GM12874 (cell line): ENCODE measurements at regions not wholly inside any gene's neighbourhood (a gene's known extent, or its start where the extent isn't known, plus 50 kb on each side); places are given as distances from the start of the nearest gene placed in this dataset.

ENCODE experiments used
- TF ChIP-seq, protein P1 (sequence below): IDR thresholded peaks from 2 replicates; pipeline ENCODE4 v1.5.1; 2011; ENCODE audit warnings: low read depth, mild to moderate bottlenecking, control low read depth, low read length, moderate library complexity; ENCODE audit not compliant: insufficient read depth

DNA sequence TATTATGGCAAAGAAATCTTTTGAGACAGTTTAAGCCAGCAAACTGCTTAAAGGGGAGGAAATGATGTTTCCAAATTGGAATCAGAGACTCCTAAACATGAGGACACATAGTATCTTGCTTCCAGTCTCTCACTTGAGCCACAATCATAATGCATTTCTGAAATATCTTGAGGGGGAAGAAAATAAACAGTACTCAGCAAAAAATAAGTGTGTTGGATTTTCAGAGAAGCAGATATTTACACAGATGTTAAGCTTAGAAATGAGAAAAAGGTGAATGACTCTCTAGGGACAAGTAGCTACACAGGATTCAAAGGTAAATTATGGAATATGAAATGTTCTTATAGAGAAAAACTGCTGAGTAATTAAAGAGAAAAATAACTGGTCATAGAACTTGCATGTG lies 1583.6 kb downstream of the CDH8 start:
- TF ChIP-seq, protein P1, sequence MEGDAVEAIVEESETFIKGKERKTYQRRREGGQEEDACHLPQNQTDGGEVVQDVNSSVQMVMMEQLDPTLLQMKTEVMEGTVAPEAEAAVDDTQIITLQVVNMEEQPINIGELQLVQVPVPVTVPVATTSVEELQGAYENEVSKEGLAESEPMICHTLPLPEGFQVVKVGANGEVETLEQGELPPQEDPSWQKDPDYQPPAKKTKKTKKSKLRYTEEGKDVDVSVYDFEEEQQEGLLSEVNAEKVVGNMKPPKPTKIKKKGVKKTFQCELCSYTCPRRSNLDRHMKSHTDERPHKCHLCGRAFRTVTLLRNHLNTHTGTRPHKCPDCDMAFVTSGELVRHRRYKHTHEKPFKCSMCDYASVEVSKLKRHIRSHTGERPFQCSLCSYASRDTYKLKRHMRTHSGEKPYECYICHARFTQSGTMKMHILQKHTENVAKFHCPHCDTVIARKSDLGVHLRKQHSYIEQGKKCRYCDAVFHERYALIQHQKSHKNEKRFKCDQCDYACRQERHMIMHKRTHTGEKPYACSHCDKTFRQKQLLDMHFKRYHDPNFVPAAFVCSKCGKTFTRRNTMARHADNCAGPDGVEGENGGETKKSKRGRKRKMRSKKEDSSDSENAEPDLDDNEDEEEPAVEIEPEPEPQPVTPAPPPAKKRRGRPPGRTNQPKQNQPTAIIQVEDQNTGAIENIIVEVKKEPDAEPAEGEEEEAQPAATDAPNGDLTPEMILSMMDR: no peak

DNA sequence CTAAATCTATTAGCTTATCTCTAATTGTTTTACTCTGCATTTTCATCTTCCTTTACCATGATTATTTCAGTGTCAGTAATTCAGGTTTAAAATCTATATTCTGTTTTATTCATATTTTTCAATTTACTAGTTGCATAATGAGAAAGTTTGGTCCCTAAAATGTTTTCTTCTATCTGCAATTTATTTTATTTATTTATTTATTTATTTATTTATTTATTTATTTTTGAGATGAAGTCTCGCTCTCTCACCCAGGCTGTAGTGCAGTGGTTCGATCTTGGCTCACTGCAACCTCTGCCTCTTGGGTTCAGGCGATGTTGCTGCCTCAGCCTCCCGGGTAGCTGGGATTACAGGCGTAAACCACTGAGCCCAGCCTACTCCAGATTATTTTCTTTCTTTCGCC lies 1597.3 kb downstream of the CDH8 start:
- TF ChIP-seq, protein P1: no peak

DNA sequence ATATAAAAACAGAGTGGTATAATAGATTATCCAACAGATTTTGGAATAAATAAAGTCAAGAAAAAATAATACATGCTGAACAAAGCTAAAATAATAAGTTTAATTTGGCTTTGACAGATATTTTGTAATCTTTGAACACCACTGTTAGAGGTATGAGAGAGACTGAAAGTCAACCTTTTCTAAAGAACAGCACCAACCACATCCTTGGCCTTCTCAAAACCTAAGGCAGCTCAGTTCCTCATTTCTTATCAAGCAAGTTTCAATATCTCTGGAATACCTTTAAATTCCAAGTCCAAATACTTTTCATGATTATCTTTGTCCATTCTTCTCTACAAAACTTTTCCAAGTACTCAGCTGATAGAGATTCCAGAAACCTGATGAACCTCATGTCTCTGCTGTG lies 1603.8 kb downstream of the CDH8 start:
- TF ChIP-seq, protein P1: no peak

DNA sequence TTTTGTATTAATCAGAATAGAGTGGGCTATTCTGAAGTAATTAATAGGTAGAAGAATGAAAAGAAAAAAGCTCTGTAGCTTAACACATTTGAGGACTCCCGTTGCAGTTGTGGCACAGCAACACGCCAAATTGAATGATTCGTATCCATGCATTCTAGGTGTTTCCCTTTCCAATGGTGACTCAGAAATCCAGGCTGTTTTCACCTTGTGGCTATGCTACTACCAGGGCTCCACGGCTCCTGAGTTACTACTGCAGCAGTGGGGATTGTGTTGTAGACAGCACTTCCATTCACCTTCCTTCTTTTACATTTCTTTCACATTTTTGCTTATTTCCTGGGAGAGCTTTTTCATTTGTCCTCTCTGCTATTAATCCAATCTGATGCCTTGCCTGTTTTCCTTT lies 1616.4 kb downstream of the CDH8 start:
- TF ChIP-seq, protein P1: no peak

DNA sequence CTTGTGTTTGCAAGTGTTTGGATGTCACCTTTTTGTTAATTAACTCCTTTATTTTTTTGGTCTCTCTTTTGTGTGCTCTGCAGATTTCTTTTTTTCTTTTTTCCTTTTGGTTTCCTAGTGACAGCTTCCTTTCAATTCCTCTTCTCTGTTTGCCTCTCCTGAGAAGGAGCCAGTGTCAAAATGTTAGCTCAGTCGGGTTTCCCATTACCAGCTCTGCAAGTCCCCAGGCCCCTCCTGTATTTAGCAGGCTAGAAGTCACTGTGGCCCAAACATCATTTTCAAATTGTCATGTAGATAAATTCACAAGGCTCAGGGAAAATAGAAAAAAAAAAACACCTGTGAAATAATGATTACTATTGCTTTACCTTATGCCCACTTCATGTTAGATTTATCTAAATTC lies 1621.6 kb downstream of the CDH8 start:
- TF ChIP-seq, protein P1: no peak

DNA sequence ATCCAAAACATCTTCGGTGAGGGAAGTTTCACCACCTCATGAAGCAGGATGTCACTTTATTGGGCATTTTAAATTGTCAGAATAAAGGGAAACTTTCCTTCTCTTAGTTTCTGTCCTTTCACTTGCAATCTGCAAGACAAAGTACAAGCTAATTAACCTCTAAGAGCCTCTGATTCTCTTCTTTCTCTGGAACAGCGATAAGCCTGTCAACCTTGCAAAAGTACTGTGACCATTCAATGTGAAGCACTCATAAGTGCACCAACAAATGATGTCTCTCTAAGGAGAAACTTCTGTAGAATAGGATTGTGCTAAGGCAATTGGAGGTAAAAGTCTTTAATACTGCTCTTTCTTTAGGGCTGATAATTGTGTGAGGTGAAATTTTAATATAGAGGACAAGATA lies 1622.3 kb downstream of the CDH8 start:
- TF ChIP-seq, protein P1: no peak

DNA sequence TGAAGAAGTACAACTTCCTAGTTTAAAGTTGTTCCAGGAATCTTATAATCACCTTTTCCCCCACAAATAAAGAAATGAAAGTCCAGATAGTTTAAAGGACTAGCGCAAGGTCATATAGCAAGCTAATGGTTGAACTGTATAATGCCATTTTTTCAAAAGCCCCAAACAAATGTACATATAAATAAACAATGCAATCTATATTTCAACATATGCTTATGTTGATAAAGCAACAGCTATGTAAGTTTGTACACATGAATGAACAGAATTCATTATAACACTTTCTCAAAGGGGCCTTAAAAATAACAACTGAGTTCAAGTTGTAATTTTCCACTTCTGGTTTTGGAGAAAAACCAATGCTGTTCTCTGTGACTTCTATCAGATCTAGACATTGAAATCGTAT lies 1628.6 kb downstream of the CDH8 start:
- TF ChIP-seq, protein P1: no peak

DNA sequence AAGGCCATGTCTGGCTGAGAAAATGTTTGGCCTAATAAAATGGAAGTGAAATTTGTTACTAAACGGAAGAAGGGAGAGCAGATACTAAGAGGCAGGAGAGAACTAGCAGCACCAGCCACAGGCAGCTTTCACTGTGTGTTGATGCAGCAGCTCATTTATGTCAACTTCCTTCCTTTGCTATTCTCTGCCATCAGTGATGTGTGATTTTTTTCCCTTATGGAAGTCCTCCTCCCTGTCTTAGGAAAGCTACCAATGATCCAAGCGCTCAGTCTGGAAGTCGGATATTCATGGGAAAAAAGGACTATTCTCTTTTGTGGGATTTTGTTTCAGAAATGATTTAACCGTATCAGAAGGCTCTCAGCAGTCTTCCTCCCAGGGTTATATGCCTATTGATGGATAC lies 1629.2 kb downstream of the CDH8 start:
- TF ChIP-seq, protein P1: no peak
